Lung (tissue), 11 donors: ENCODE measurements at regions not wholly inside any gene's neighbourhood (a gene's known extent, or its start where the extent isn't known, plus 50 kb on each side); places are given as distances from the start of the nearest gene placed in this dataset.

Experiments used
- ATAC-seq: fragments of 200-7000 bp; cut with Tn5 transposase; one replicate; pipeline ENCODE4 v1.9.1; 2020; ENCODE audit warnings: moderate number of reproducible peaks; ENCODE audit not compliant: insufficient read depth, low FRiP score
- DNase-seq, 3 donors: peaks; one replicate each; pipeline ENCODE4 v3.0.0-alpha.2; 2013 to 2017
- H3K27ac ChIP-seq, 2 donors: one replicate each; pipeline ENCODE4 v1.5.1; 2013; ENCODE audit warnings: mild to moderate bottlenecking in 2 of 2, moderate library complexity in 2 of 2, control low read depth in 1 of 2, inconsistent platforms in 1 of 2, low read depth in 1 of 2, low read length in 1 of 2
- H3K27me3 ChIP-seq, 3 donors: one replicate each; pipeline ENCODE4 v1.5.1; 2013; ENCODE audit warnings: low read length in 2 of 3; ENCODE audit not compliant: control insufficient read depth in 3 of 3, insufficient read depth in 3 of 3
- H3K36me3 ChIP-seq, 4 donors: one replicate each; pipeline ENCODE4 v1.5.1; 2013; ENCODE audit warnings: low read length in 4 of 4, mild to moderate bottlenecking in 1 of 4, moderate library complexity in 1 of 4; ENCODE audit not compliant: control insufficient read depth in 4 of 4, insufficient read depth in 4 of 4
- H3K4me1 ChIP-seq, 5 donors: one replicate each; pipeline ENCODE4 v1.5.1; 2013; ENCODE audit warnings: low read length in 5 of 5, mild to moderate bottlenecking in 2 of 5, moderate library complexity in 1 of 5; ENCODE audit not compliant: control insufficient read depth in 5 of 5, insufficient read depth in 5 of 5
- H3K4me3 ChIP-seq: one replicate; pipeline ENCODE4 v1.5.1; 2013; ENCODE audit warnings: mild to moderate bottlenecking, control low read depth, moderate library complexity
- H3K9ac ChIP-seq, 2 donors: one replicate each; pipeline ENCODE4 v1.5.1; 2013; ENCODE audit warnings: low read length in 2 of 2, control low read depth in 1 of 2; ENCODE audit not compliant: insufficient read depth in 1 of 2
- H3K9me3 ChIP-seq, 4 donors: one replicate each; pipeline ENCODE4 v1.5.1; 2013; ENCODE audit warnings: low read length in 3 of 4, mild to moderate bottlenecking in 1 of 4, moderate library complexity in 1 of 4; ENCODE audit not compliant: control insufficient read depth in 4 of 4, insufficient read depth in 3 of 4
- WGBS, 2 donors: extraction: QIAGEN DNeasy Blood & Tissue Kit; methylation state at CpG; one replicate each; pipeline ENCODE4 v1.1.7; 2013; 5-methylcytosine and 5-hydroxymethylcytosine counted together
- TF ChIP-seq, protein P1 (sequence below): IDR thresholded peaks from 2 replicates; pipeline ENCODE4 v1.5.1; 2012; ENCODE audit warnings: mild to moderate bottlenecking; ENCODE audit errors: control extremely low read depth, extremely low read depth
- donor health status: control.
- donor health status: control.
- donor health status: Bipolar disorder and iron deficiency.
- donor health status: healthy.
- donor health status: DM: yes; HTN: yes; CAD: no.

DNA sequence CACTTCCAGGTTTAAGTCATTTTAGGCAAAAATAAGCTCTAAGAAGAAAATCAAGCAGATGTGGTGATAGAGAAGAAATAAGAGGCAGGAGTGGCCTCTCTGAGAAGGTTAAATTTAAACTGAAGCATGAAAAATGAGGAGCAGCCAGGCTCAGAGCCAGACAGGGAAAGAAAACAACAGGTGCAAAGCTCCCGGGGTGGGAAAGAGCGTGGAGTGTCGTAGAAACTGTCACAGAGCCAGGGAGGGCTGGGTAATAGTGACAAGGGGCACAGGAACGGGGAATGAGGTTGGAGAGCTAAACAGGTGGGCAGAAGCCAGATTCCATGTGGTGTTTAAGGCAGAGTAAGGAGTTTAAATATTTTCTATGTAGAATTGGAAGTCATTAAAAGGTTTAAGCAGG is 132.1 kb upstream of the BLID start:
- peaks cover 0 to 2% (median 0%) of the 10 kb centered on the region in 5 donors for H3K4me1 ChIP-seq
- TF ChIP-seq, protein P1, sequence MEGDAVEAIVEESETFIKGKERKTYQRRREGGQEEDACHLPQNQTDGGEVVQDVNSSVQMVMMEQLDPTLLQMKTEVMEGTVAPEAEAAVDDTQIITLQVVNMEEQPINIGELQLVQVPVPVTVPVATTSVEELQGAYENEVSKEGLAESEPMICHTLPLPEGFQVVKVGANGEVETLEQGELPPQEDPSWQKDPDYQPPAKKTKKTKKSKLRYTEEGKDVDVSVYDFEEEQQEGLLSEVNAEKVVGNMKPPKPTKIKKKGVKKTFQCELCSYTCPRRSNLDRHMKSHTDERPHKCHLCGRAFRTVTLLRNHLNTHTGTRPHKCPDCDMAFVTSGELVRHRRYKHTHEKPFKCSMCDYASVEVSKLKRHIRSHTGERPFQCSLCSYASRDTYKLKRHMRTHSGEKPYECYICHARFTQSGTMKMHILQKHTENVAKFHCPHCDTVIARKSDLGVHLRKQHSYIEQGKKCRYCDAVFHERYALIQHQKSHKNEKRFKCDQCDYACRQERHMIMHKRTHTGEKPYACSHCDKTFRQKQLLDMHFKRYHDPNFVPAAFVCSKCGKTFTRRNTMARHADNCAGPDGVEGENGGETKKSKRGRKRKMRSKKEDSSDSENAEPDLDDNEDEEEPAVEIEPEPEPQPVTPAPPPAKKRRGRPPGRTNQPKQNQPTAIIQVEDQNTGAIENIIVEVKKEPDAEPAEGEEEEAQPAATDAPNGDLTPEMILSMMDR: no peak
- 34 to 55% methylated on average over 4 of the region's 4 CpGs for WGBS, 2 donors
- DNase-seq (peak; percentile 16 to 53 (median 19)), ATAC-seq (no peak)
- no peak overlapping the region for H3K9ac ChIP-seq
- H3K36me3 ChIP-seq: peaks cover 0 to 3% (median 0%) of the 10 kb centered on the region in 4 donors
- no peaks in the 10 kb centered on the region for H3K9me3 ChIP-seq
- H3K27ac ChIP-seq: no peak overlapping the region
- H3K4me3 ChIP-seq: no peak overlapping the region
- no peaks in the 10 kb centered on the region for H3K27me3 ChIP-seq

DNA sequence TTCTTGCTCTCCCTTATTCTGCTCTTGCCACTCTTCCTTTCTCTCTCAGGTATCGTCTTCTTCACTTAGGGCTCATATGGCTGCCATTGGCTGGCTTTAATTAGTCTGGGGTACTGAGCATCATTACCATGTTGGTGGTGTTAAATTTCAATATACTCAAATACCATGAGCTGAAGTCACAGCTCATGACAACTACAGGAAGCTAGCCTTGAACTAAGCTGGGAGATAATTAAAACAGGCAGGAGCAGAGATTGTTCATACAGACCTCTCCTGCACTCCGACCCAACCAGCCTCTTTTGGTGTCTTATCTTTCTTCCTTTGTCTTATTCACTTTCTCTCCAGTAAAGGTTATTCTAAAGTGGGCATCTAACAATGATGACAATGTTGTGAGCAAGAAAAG is 130.9 kb upstream of the BLID start:
- 84 to 90% methylated on average over 2 of the region's 2 CpGs for WGBS, 2 donors
- H3K4me3 ChIP-seq: no peak overlapping the region
- H3K27ac ChIP-seq: no peak overlapping the region
- peaks cover 0 to 3% (median 0%) of the 10 kb centered on the region in 4 donors for H3K36me3 ChIP-seq
- H3K9me3 ChIP-seq: no peaks in the 10 kb centered on the region
- DNase-seq: no peak
- H3K4me1 ChIP-seq: peaks cover 0 to 2% (median 0%) of the 10 kb centered on the region in 5 donors
- no peaks in the 10 kb centered on the region for H3K27me3 ChIP-seq
- no peak for ATAC-seq
- TF ChIP-seq, protein P1: no peak
- no peak overlapping the region for H3K9ac ChIP-seq

DNA sequence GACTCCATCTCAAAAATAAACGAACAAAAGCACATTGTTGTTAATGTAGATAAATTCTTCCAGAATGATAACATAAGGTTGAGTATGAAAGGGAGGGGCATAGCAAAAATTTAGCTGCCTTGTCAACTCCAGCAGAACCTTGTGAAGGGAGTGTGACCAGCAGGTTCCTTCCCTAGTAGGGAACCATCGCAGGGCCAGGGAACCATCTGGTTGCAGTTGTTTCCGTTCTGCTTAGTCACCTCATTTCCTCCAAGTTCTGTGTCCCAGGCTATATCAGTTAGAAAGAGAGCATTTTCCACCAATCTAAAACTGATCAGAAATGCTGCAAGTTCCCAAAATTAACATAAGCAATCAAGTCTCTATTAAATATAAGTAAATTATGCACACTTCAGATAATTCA is 126.7 kb upstream of the BLID start:
- Histone ChIP-seq H3K9me3 (no peaks in the 10 kb centered on the region), H3K4me3 (no peak overlapping the region), H3K27ac (no peak overlapping the region), H3K36me3 (no peaks in the 10 kb centered on the region), H3K4me1 (no peaks in the 10 kb centered on the region), H3K27me3 (no peaks in the 10 kb centered on the region), H3K9ac (no peak overlapping the region)
- WGBS, 2 donors: 30 to 56% methylated on average over 3 of the region's 3 CpGs
- peak in 2 of 3 donors; percentile 14 to 25 for DNase-seq
- ATAC-seq: no peak
- TF ChIP-seq, protein P1: no peak

DNA sequence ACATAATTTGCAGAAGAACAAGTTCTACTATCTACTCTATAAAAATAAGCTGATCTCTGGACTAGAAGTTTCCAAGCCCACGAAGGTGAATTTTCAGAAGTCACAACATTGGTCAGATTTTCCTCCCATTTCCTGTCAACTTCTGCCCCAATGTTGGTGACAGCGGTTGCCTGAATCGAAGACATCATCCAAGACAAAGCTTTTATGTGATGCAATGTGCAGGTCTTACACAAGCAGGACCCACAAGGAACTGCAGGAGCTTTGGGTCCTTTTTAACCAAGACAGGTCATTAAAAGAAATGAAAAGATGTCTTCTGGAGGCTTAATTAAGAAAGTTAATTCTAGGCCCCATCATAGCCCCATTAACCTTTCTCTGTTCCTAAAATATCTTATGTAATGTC is 125.6 kb upstream of the BLID start:
- no peaks in the 10 kb centered on the region for H3K4me1 ChIP-seq
- DNase-seq (no peak), ATAC-seq (no peak)
- TF ChIP-seq, protein P1: no peak
- no peak overlapping the region for H3K4me3 ChIP-seq
- H3K27me3 ChIP-seq: no peaks in the 10 kb centered on the region
- no peaks in the 10 kb centered on the region for H3K36me3 ChIP-seq
- no peak overlapping the region for H3K9ac ChIP-seq
- 36 to 75% methylated on average over 3 of the region's 3 CpGs for WGBS, 2 donors
- H3K9me3 ChIP-seq: no peaks in the 10 kb centered on the region
- H3K27ac ChIP-seq: no peak overlapping the region
